Heart right ventricle (tissue), 16 donors: ENCODE measurements at regions not wholly inside any gene's neighbourhood (a gene's known extent, or its start where the extent isn't known, plus 50 kb on each side); places are given as distances from the start of the nearest gene placed in this dataset.
A peak's percentile ranks its signal among the peaks of the same experiment; 100 is the strongest.

ENCODE experiments used
- ATAC-seq, 8 donors: fragments of 200-7000 bp; cut with Tn5 transposase; one replicate each; pipeline ENCODE4 v1.9.1; 2020; ENCODE audit warnings: mild to moderate bottlenecking in 8 of 8, moderate library complexity in 8 of 8, moderate number of reproducible peaks in 1 of 8
- DNase-seq, 2 donors: peaks; one replicate each; pipeline ENCODE4 v3.0.0-alpha.2; 2020
- H3K27ac ChIP-seq, 10 donors: fragments of 200-600 bp; sonication (generic) in 2 of 10; one replicate each; pipeline versions ENCODE4 v1.5.0 to v1.8.0; 2020 to 2022; ENCODE audit warnings: mild to moderate bottlenecking in 3 of 10
- H3K27me3 ChIP-seq, 7 donors: fragments of 200-600 bp; one replicate each; pipeline ENCODE4 v1.8.0; 2021 to 2022; ENCODE audit warnings: mild to moderate bottlenecking in 2 of 7
- H3K36me3 ChIP-seq, 9 donors: fragments of 200-600 bp; sonication (generic) in 1 of 9; one replicate each; pipeline versions ENCODE4 v1.5.0 to v1.8.0; 2020 to 2022; ENCODE audit warnings: mild to moderate bottlenecking in 2 of 9
- H3K4me1 ChIP-seq, 9 donors: fragments of 200-600 bp; sonication (generic) in 1 of 9; one replicate each; pipeline versions ENCODE4 v1.5.0 to v1.8.0; 2020 to 2022; ENCODE audit warnings: mild to moderate bottlenecking in 4 of 9
- H3K4me3 ChIP-seq, 10 donors: fragments of 200-600 bp; sonication (generic) in 2 of 10; one replicate each; pipeline versions ENCODE4 v1.5.0 to v1.8.0; 2020 to 2022; ENCODE audit warnings: mild to moderate bottlenecking in 7 of 10, moderate library complexity in 2 of 10
- H3K9me3 ChIP-seq, 11 donors: fragments of 200-600 bp in 10 of 11; sonication (generic) in 2 of 11; one replicate each; pipeline versions ENCODE4 v1.5.0 to v1.8.0; 2013 to 2022; ENCODE audit warnings: mild to moderate bottlenecking in 2 of 11, control low read depth in 1 of 11, moderate library complexity in 1 of 11
- WGBS, 2 donors: extraction: QIAGEN DNeasy Blood & Tissue Kit; methylation state at CpG; one replicate each; pipeline ENCODE4 v1.1.7; 2013; ENCODE audit warnings: inconsistent platforms in 1 of 2; 5-methylcytosine and 5-hydroxymethylcytosine counted together
- intact Hi-C, 10 donors: fragments of 100-400 bp; cut with DNase I; formaldehyde crosslinking; loops; one replicate each; pipeline versions ENCODE4 v1.11.1 to v1.14.2; 2022
- TF ChIP-seq, protein P1 (sequence below), 9 donors: fragments of 200-600 bp; sonication (generic) in 2 of 9; IDR thresholded peaks; one replicate each; pipeline versions ENCODE4 v1.5.0 to v1.8.0; 2021 to 2022; ENCODE audit warnings: antibody characterized with exemption in 9 of 9, mild to moderate bottlenecking in 5 of 9, moderate library complexity in 1 of 9
- donor health status: Arrhythmogenic right ventricular cardiomyopathy.
- donor health status: ischemic (EF 13 %, LVEDD 7.1; RV severe dilation, severe dysfunction).
- donor health status: healthy with polysubstance abuse.
- donor health status: DM: no; HTN: yes; CAD: no.
- donor health status: DM: no; HTN: no; CAD: no.
- donor health status: ischemic (EF 25% LVEDD 6.9; RV normal size, moderate dysfunction).
- donor health status: ischemic (EF 25% LVEDD 5.7; RV mildly dilated, moderate dysfunction).
- donor health status: healthy.
- donor health status: DM: yes; HTN: yes; CAD: no.
- donor health status: Ischemic cardiomyopathy.
- donor health status: ischemic (EF 35%, LVEDD 5.7; RV mildly dilated, moderate dysfunction).
- donor health status: nonischemic (EF 11% LVEDD 7.7; RV severe dilation, severe dysfunction).
- donor health status: DM: yes; HTN: yes; CAD: no.
- donor health status: PGD.
- donor health status: ischemic (EF 29% LVEDD 5.4; RV normal size, mild dysfunction).
- donor health status: nonischemic (EF 23%, LVEDD 6.1; RV moderate dilation, normal function).

DNA sequence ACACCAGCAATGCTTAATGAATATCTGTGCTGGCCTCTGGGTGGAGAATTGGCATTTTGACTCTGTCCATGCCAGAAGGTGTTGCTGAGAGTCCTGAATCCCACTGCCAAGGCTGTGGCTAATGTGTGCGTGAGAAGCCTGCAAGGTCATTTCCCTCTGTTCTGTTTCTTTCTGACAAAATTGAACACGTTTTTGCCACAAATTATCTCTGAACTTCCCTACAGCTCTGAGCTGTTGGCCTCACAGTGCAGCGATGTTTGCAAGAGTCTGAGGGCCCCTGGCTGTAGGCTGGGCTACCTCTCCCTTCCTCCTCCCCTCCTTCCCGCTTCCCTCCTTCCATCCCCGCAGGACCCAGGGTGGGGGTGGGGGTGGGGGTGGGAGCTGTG, 154.1 kb upstream of the HS6ST1 start:
- WGBS, 2 donors: 19 to 25% methylated on average over 5 of the region's 5 CpGs
- DNase-seq: no peak
- TF ChIP-seq, protein P1, sequence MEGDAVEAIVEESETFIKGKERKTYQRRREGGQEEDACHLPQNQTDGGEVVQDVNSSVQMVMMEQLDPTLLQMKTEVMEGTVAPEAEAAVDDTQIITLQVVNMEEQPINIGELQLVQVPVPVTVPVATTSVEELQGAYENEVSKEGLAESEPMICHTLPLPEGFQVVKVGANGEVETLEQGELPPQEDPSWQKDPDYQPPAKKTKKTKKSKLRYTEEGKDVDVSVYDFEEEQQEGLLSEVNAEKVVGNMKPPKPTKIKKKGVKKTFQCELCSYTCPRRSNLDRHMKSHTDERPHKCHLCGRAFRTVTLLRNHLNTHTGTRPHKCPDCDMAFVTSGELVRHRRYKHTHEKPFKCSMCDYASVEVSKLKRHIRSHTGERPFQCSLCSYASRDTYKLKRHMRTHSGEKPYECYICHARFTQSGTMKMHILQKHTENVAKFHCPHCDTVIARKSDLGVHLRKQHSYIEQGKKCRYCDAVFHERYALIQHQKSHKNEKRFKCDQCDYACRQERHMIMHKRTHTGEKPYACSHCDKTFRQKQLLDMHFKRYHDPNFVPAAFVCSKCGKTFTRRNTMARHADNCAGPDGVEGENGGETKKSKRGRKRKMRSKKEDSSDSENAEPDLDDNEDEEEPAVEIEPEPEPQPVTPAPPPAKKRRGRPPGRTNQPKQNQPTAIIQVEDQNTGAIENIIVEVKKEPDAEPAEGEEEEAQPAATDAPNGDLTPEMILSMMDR (IDR thresholded peaks at IDR 0.05): no peak

DNA sequence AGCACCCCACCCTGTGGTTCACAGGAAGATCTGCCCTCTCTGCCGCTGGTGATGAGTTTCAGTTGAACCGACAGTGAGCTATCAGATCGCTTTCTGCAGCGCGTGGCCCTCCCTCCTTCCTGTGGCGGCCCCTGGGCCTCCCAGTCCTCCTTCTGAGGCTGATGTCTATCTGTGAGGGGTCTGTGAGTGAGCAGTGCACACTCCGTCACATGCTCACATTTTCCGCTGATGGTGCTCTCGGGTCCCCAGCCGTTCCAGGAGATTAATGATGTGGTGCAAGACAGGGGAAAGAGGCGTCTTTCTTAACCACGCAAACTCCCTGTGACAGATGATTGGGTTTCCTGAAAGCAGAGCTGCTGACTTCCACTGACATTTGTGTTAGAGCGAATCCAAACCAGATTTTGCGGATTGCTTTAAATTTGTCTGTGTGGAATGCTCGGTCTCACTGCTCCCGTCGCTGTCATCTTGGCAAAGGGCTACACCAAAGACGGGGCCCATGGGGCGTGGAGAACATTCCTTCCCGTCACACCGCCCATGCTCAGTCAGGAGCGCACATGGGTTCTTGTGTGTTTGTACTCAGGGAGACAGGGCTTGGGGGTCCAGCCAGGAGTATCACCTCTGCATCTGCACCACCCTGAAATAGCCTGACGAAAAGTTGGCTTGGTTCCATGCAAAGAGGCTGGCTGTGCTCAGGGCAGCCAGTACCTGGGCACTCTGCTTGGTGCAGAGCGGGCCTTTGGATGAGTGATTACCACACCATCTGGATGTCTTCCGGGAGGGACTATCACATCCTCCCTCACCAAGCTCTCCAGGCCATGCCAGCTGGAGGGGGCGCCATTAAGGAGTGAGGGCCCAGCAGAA, 154.7 kb upstream of the HS6ST1 start:
- Histone ChIP-seq H3K4me1 (peaks cover 0 to 20% (median 14%) of the 10 kb centered on the region in 9 donors), H3K4me3 (peak overlapping the region in 7 of 10 donors; percentile 6 to 34 (median 31)), H3K9me3 (peaks cover 0 to 24% (median 17%) of the 10 kb centered on the region in 11 donors), H3K27ac (peak overlapping the region in 1 of 10 donors; percentile 13), H3K27me3 (peaks cover 0 to 10% (median 0%) of the 10 kb centered on the region in 7 donors), H3K36me3 (no peaks in the 10 kb centered on the region)
- intact Hi-C loops: loop anchor here in 1 of 10 donors (2.0 kb wide), 1 partner anchor 21 kb away; no protein-coding TSS in a partner anchor
- DNase-seq (no peak), ATAC-seq (peak; percentile 44 to 82 (median 68))
- TF ChIP-seq, protein P1 (IDR thresholded peaks at IDR 0.05): no peak
- 22 to 27% methylated on average over 26 of the region's 26 CpGs for WGBS, 2 donors

More for the DNA sequence above, 154.1 kb upstream of the HS6ST1 start:
- intact Hi-C loops: loop anchor here in 1 of 10 donors (2.0 kb wide), 1 partner anchor 22 kb away; no protein-coding TSS in a partner anchor
- ATAC-seq: peak; percentile 40 to 65 (median 52)
- Histone ChIP-seq H3K27me3 (peaks cover 0 to 10% (median 0%) of the 10 kb centered on the region in 7 donors), H3K4me3 (peak overlapping the region in 7 of 10 donors; percentile 6 to 34 (median 31)), H3K4me1 (peaks cover 0 to 24% (median 18%) of the 10 kb centered on the region in 9 donors), H3K27ac (peak overlapping the region in 1 of 10 donors; percentile 13), H3K36me3 (no peaks in the 10 kb centered on the region), H3K9me3 (peaks cover 0 to 29% (median 17%) of the 10 kb centered on the region in 11 donors)

DNA sequence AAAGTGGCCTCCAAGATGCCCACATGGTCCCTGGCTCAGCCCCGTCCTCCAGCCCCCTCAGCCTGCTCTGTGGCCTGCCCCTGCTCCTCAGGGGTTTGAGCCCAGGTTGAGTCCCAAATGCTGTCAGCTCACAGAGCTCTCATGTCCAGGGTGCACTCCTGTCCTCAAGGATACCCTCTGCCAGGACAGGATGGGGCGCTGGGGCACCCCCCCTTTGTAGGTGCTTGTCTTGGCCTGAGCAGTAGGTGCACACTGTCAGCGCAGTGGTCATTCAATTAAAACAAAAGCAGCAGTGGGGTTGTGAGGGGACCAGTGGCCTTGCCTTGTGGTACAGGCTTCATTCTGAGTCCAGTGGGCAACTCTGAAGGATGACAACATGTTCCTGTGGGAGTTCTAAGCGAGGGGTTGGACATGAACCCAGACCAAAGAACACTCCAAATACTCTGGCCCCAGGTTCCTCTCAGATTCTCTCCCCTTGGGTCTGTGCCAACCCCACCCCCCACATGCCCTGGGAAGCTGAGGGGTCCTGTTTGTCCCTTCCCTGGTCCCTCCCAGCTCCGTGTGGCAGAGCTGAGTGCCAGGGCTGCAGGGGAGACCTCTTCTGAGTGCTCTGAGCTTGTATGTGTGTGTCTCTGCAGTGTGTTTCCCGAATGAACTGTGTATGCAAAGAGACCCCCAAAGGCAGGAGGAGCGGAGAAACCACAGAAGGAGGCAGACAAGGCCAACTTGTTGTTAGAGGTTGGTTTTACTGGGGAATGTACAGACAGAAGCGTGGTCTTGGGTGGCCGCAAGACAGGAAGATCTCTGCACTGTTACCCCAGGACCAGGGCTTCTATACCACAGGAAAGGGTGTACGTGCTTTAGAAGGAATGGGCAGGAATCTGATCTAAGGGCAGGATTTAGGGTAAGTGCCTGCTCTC, 155.6 kb upstream of the HS6ST1 start:
- DNase-seq (no peak), ATAC-seq (peak in 1 of 8 donors; percentile 11)
- Histone ChIP-seq H3K9me3 (peaks cover 0 to 15% (median 13%) of the 10 kb centered on the region in 11 donors), H3K4me3 (no peak overlapping the region), H3K27me3 (peaks cover 0 to 10% (median 0%) of the 10 kb centered on the region in 7 donors), H3K27ac (no peak overlapping the region), H3K36me3 (no peaks in the 10 kb centered on the region), H3K4me1 (peaks cover 0 to 20% (median 14%) of the 10 kb centered on the region in 9 donors)
- WGBS, 2 donors: 83 to 89% methylated on average over 10 of the region's 10 CpGs
- TF ChIP-seq, protein P1 (IDR thresholded peaks at IDR 0.05): no peak
- intact Hi-C loops: no loop called here

DNA sequence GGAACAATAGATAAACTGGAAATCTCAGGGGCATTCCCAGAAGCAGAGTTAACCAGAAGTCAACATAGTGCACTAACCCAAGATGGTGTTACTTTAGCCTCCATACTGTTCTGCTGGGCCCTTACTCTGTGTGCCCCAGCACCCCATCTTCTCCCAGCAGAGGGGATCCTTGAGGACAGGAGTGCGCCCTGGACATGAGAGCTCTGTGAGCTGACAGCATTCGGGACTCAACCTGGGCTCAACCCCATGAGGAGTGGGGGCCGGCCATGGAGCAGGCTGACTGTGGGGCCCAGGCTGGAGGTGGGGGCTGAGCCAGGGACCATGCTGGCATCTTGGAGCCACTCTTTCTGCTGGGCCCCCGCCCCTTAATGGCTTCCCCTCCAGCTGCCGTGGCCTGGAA, 156.3 kb upstream of the HS6ST1 start:
- no peaks in the 10 kb centered on the region for H3K36me3 ChIP-seq
- intact Hi-C loops: no loop called here
- ATAC-seq: peak in 1 of 8 donors; percentile 15
- DNase-seq: no peak
- peaks cover 0 to 8% (median 6%) of the 10 kb centered on the region in 11 donors for H3K9me3 ChIP-seq
- 89 to 92% methylated on average over 5 of the region's 5 CpGs for WGBS, 2 donors
- H3K4me3 ChIP-seq: no peak overlapping the region
- H3K27ac ChIP-seq: no peak overlapping the region
- peaks cover 0 to 10% (median 0%) of the 10 kb centered on the region in 7 donors for H3K27me3 ChIP-seq
- TF ChIP-seq, protein P1 (IDR thresholded peaks at IDR 0.05): no peak
- peaks cover 0 to 20% (median 14%) of the 10 kb centered on the region in 9 donors for H3K4me1 ChIP-seq
